ENCODE measurements at regions not wholly inside any gene's neighbourhood (a gene's known extent, or its start where the extent isn't known, plus 50 kb on each side); places are given as distances from the start of the nearest gene placed in this dataset.

DNA sequence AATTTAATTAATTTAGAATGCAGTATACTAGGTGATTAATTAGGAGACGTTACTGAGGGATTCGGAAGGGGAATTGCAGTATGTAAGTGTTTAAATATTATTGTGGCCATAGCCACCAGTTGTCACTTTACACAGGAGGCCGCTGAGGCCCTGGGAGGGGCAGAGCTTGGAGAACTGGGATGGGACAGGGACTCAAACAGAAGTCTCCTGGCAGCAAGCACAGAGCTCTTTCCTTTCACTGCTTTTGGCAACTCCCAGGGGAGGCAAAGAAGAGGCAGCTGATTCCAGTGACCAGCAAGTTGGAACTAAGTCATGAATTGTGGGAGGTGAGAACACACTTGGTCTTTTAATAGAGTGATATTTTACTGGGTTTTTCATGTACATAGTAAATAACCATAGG lies 248.6 kb downstream of the RPLP1 start:
- TF ChIP-seq, protein P1, sequence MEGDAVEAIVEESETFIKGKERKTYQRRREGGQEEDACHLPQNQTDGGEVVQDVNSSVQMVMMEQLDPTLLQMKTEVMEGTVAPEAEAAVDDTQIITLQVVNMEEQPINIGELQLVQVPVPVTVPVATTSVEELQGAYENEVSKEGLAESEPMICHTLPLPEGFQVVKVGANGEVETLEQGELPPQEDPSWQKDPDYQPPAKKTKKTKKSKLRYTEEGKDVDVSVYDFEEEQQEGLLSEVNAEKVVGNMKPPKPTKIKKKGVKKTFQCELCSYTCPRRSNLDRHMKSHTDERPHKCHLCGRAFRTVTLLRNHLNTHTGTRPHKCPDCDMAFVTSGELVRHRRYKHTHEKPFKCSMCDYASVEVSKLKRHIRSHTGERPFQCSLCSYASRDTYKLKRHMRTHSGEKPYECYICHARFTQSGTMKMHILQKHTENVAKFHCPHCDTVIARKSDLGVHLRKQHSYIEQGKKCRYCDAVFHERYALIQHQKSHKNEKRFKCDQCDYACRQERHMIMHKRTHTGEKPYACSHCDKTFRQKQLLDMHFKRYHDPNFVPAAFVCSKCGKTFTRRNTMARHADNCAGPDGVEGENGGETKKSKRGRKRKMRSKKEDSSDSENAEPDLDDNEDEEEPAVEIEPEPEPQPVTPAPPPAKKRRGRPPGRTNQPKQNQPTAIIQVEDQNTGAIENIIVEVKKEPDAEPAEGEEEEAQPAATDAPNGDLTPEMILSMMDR (IDR thresholded peaks at IDR 0.05; ENCODE audit: borderline replicate concordance, extremely low read depth, low read length, poor library complexity, severe bottlenecking) = no peak
- TF ChIP-seq EZH2 (IDR thresholded peaks at IDR 0.05; ENCODE audit: borderline replicate concordance, low read depth, low read length, severe bottlenecking) = no peak
